Lower lobe of right lung (tissue), 2 donors: ENCODE measurements at regions not wholly inside any gene's neighbourhood (a gene's known extent, or its start where the extent isn't known, plus 50 kb on each side); places are given as distances from the start of the nearest gene placed in this dataset.

Source experiments
- ATAC-seq, 2 donors: fragments of 200-7000 bp; cut with Tn5 transposase; one replicate each; pipeline ENCODE4 v1.9.1; 2020 to 2022; ENCODE audit warnings: mild to moderate bottlenecking in 2 of 2, moderate library complexity in 2 of 2
- DNase-seq: peaks from one replicate; pipeline ENCODE4 v3.0.0-alpha.2; 2020
- H3K27ac ChIP-seq: fragments of 200-600 bp; one replicate; pipeline ENCODE4 v1.8.0; 2022
- H3K27me3 ChIP-seq: fragments of 200-600 bp; one replicate; pipeline ENCODE4 v1.8.0; 2022; ENCODE audit warnings: low read depth
- H3K36me3 ChIP-seq: fragments of 200-600 bp; one replicate; pipeline ENCODE4 v1.8.0; 2022; ENCODE audit warnings: mild to moderate bottlenecking
- H3K4me1 ChIP-seq: fragments of 200-600 bp; one replicate; pipeline ENCODE4 v1.8.0; 2022
- H3K4me3 ChIP-seq: fragments of 200-600 bp; one replicate; pipeline ENCODE4 v1.8.0; 2022; ENCODE audit warnings: mild to moderate bottlenecking
- H3K9me3 ChIP-seq: fragments of 200-600 bp; one replicate; pipeline ENCODE4 v1.8.0; 2022
- CTCF ChIP-seq: fragments of 200-600 bp; IDR thresholded peaks from one replicate; pipeline ENCODE4 v1.8.0; 2022; ENCODE audit warnings: antibody characterized with exemption, mild to moderate bottlenecking
- intact Hi-C: fragments of 100-400 bp; cut with DNase I; formaldehyde crosslinking; loops from one replicate; pipeline ENCODE4 v1.11.0; 2022
- donor health status: DM: no; HTN: yes; CAD: no; lungs with severe emphysema.

- TF ChIP-seq CTCF = no peak
- peaks cover 17% of the 10 kb centered on the region for H3K27me3 ChIP-seq
- H3K4me1 ChIP-seq = no peaks in the 10 kb centered on the region
- ATAC-seq = no peak
- intact Hi-C loops = no loop called here
- no peak overlapping the region for H3K27ac ChIP-seq
- H3K9me3 ChIP-seq = no peaks in the 10 kb centered on the region
- no peak for DNase-seq
- no peaks in the 10 kb centered on the region for H3K36me3 ChIP-seq
- H3K4me3 ChIP-seq = no peak overlapping the region
Measured at GRCh38 chr20:48409055-48409615, 418.7 kb downstream of the PREX1 start.

DNA sequence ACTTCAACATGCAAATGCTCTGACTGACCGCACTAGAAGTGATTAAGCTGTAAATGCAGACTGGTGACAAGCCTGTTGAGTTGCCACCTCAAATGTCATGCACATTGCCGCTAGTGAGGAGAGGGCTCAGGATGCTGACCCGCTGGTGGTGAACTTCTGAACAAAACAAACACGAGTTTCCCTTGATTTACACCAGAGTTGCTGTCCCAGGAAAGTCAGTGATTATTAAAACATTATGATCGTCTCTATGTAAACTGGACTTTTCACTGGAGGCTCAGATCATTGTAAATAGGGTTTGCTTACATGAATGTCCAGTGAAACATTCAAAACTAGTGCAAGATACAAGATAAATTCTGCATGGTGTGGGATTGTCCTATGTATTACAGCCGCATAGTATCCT, 420.1 kb downstream of the PREX1 start:
- TF ChIP-seq CTCF = no peak
- intact Hi-C loops = no loop called here
- H3K9me3 ChIP-seq = no peaks in the 10 kb centered on the region
- H3K27ac ChIP-seq = no peak overlapping the region
- no peak overlapping the region for H3K4me3 ChIP-seq
- H3K36me3 ChIP-seq = no peaks in the 10 kb centered on the region
- ATAC-seq (no peak), DNase-seq (no peak)
- no peaks in the 10 kb centered on the region for H3K4me1 ChIP-seq
- peaks cover 25% of the 10 kb centered on the region for H3K27me3 ChIP-seq

DNA sequence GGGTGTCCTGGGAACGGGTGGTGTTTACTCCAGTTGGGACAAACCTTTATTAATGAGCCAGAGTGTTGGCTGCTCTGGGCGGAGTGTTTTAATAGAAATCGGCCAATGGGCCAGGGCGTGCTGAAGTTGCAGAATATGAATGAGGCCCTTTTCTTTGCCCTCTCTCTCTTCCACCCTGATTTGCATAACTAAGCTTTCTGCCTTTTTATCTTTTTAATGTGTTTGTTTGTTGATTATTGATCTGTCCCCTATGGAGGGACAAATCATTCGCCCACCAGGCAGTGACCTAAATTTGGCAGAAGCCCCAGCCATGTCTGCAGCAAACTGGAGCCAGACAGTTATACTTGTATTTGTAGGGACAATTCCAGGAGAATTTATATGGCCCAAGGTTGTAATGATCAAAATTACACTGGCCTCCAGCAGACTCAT, 420.9 kb downstream of the PREX1 start:
- ATAC-seq = no peak
- Histone ChIP-seq H3K27me3 (peaks cover 25% of the 10 kb centered on the region), H3K9me3 (no peaks in the 10 kb centered on the region), H3K36me3 (no peaks in the 10 kb centered on the region), H3K4me3 (no peak overlapping the region), H3K4me1 (no peaks in the 10 kb centered on the region), H3K27ac (no peak overlapping the region)
- no peak for TF ChIP-seq CTCF
- no peak for DNase-seq
- intact Hi-C loops = no loop called here

- Histone ChIP-seq H3K9me3 (no peaks in the 10 kb centered on the region), H3K4me1 (no peaks in the 10 kb centered on the region), H3K4me3 (no peak overlapping the region), H3K36me3 (no peaks in the 10 kb centered on the region), H3K27ac (no peak overlapping the region), H3K27me3 (peaks cover 26% of the 10 kb centered on the region)
- intact Hi-C loops = no loop called here
- DNase-seq = no peak
- no peak for TF ChIP-seq CTCF
- ATAC-seq = no peak
Measured at GRCh38 chr20:48406498-48406897, 421.3 kb downstream of the PREX1 start.

DNA sequence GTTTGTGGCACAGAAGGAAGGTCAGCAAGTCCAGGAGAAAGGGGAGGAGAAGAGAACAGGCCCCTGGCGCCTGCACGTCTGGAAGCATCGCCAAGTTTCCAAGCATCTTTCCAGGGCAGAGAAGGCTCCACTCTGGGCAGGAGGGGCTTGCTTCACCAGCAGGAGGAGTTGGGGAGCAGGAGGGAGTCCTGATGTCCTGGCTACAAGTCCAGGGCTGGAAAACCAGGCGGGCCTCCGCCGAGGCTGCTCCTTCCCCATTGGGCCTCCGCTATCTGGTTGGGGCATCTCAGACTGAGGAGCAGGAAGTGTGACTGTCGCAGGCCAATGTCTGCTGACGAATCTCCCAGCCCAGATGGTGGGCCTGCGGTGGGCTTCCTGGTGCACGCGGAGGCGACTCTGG, 421.9 kb downstream of the PREX1 start:
- no peak for ATAC-seq
- H3K9me3 ChIP-seq = no peaks in the 10 kb centered on the region
- DNase-seq = no peak
- H3K4me3 ChIP-seq = no peak overlapping the region
- peaks cover 30% of the 10 kb centered on the region for H3K27me3 ChIP-seq
- TF ChIP-seq CTCF = no peak
- H3K27ac ChIP-seq = no peak overlapping the region
- no peaks in the 10 kb centered on the region for H3K4me1 ChIP-seq
- intact Hi-C loops = no loop called here
- no peaks in the 10 kb centered on the region for H3K36me3 ChIP-seq

GRCh38 chr20:48404598-48404997, 423.2 kb downstream of the PREX1 start:
- Histone ChIP-seq H3K9me3 (no peaks in the 10 kb centered on the region), H3K4me3 (no peak overlapping the region), H3K27ac (no peak overlapping the region), H3K4me1 (no peaks in the 10 kb centered on the region), H3K36me3 (no peaks in the 10 kb centered on the region), H3K27me3 (peaks cover 30% of the 10 kb centered on the region)
- DNase-seq (no peak), ATAC-seq (no peak)
- no peak for TF ChIP-seq CTCF
- intact Hi-C loops = no loop called here
